ENCODE measurements at regions not wholly inside any gene's neighbourhood (a gene's known extent, or its start where the extent isn't known, plus 50 kb on each side); places are given as distances from the start of the nearest gene placed in this dataset.
"Not testable (repeated sequence)": the region's sequence is repeated elsewhere in the genome, so short reads cannot be mapped to it uniquely, and the experiment has no call there.

GRCh38 chrX:124426288-124427169 lies 80.2 kb downstream of the SH2D1A start:
- no peaks in the 10 kb centered on the region for H3K27me3 Mint-ChIP-seq
- H3K4me1 Mint-ChIP-seq (ENCODE audit: low read depth) = no peaks in the 10 kb centered on the region
- no peak overlapping the region for H3K4me3 Mint-ChIP-seq
- H3K36me3 Mint-ChIP-seq = peaks cover 2% of the 10 kb centered on the region
- no peaks in the 10 kb centered on the region for H3K9me3 Mint-ChIP-seq (ENCODE audit: low read depth)
- no peak overlapping the region for H3K27ac Mint-ChIP-seq

GRCh38 chrX:124433186-124433585 lies 86.8 kb downstream of the SH2D1A start:
- peaks cover 2% of the 10 kb centered on the region for H3K36me3 Mint-ChIP-seq
- H3K27me3 Mint-ChIP-seq = no peaks in the 10 kb centered on the region
- H3K4me3 Mint-ChIP-seq = no peak overlapping the region
- H3K9me3 Mint-ChIP-seq (ENCODE audit: low read depth) = no peaks in the 10 kb centered on the region
- H3K4me1 Mint-ChIP-seq (ENCODE audit: low read depth) = no peaks in the 10 kb centered on the region
- no peak overlapping the region for H3K27ac Mint-ChIP-seq

GRCh38 chrX:124435616-124436015 lies 89.3 kb downstream of the SH2D1A start:
- Mint-ChIP-seq H3K9me3 (ENCODE audit: low read depth) (no peaks in the 10 kb centered on the region), H3K4me3 (no peak overlapping the region), H3K27me3 (no peaks in the 10 kb centered on the region), H3K36me3 (peaks cover 2% of the 10 kb centered on the region), H3K27ac (no peak overlapping the region), H3K4me1 (ENCODE audit: low read depth) (no peaks in the 10 kb centered on the region)

- Mint-ChIP-seq H3K4me3 (no peak overlapping the region), H3K27me3 (no peaks in the 10 kb centered on the region), H3K27ac (no peak overlapping the region), H3K36me3 (peaks cover 2% of the 10 kb centered on the region), H3K4me1 (ENCODE audit: low read depth) (peaks cover 25% of the 10 kb centered on the region), H3K9me3 (ENCODE audit: low read depth) (no peaks in the 10 kb centered on the region)
Measured at GRCh38 chrX:124440695-124441094, 94.3 kb downstream of the SH2D1A start.

GRCh38 chrX:124441971-124442590 lies 95.7 kb downstream of the SH2D1A start:
- Mint-ChIP-seq H3K4me1 (ENCODE audit: low read depth) (peaks cover 25% of the 10 kb centered on the region), H3K27ac (peak overlapping the region; percentile 38), H3K27me3 (no peaks in the 10 kb centered on the region), H3K36me3 (peaks cover 2% of the 10 kb centered on the region), H3K4me3 (no peak overlapping the region), H3K9me3 (ENCODE audit: low read depth) (no peaks in the 10 kb centered on the region)

- Mint-ChIP-seq H3K9me3 (ENCODE audit: low read depth) (no peaks in the 10 kb centered on the region), H3K27me3 (no peaks in the 10 kb centered on the region), H3K4me1 (ENCODE audit: low read depth) (no peaks in the 10 kb centered on the region), H3K4me3 (no peak overlapping the region), H3K27ac (no peak overlapping the region), H3K36me3 (no peaks in the 10 kb centered on the region)
Measured at GRCh38 chrX:124455966-124456365, 109.6 kb downstream of the SH2D1A start.

GRCh38 chrX:124459851-124460250 lies 113.5 kb downstream of the SH2D1A start:
- H3K9me3 Mint-ChIP-seq (ENCODE audit: low read depth); H3K36me3 Mint-ChIP-seq; H3K27me3 Mint-ChIP-seq; H3K4me3 Mint-ChIP-seq; H3K27ac Mint-ChIP-seq; H3K4me1 Mint-ChIP-seq (ENCODE audit: low read depth): not testable (repeated sequence)

- Mint-ChIP-seq H3K9me3 (ENCODE audit: low read depth) (no peaks in the 10 kb centered on the region), H3K4me1 (ENCODE audit: low read depth) (no peaks in the 10 kb centered on the region), H3K27me3 (no peaks in the 10 kb centered on the region), H3K27ac (no peak overlapping the region), H3K4me3 (no peak overlapping the region), H3K36me3 (no peaks in the 10 kb centered on the region)
Measured at GRCh38 chrX:124462931-124463330, 116.6 kb downstream of the SH2D1A start.

GRCh38 chrX:124467202-124467601 lies 120.8 kb downstream of the SH2D1A start:
- Mint-ChIP-seq H3K4me3 (no peak overlapping the region), H3K27ac (no peak overlapping the region), H3K9me3 (ENCODE audit: low read depth) (no peaks in the 10 kb centered on the region), H3K27me3 (no peaks in the 10 kb centered on the region), H3K4me1 (ENCODE audit: low read depth) (no peaks in the 10 kb centered on the region), H3K36me3 (no peaks in the 10 kb centered on the region)

- Mint-ChIP-seq H3K36me3 (no peaks in the 10 kb centered on the region), H3K9me3 (ENCODE audit: low read depth) (no peaks in the 10 kb centered on the region), H3K4me1 (ENCODE audit: low read depth) (no peaks in the 10 kb centered on the region), H3K27ac (no peak overlapping the region), H3K27me3 (no peaks in the 10 kb centered on the region), H3K4me3 (no peak overlapping the region)
Measured at GRCh38 chrX:124475358-124475757, 129.0 kb downstream of the SH2D1A start.

- Mint-ChIP-seq H3K36me3 (no peaks in the 10 kb centered on the region), H3K27ac (no peak overlapping the region), H3K4me1 (ENCODE audit: low read depth) (no peaks in the 10 kb centered on the region), H3K9me3 (ENCODE audit: low read depth) (no peaks in the 10 kb centered on the region), H3K4me3 (no peak overlapping the region), H3K27me3 (no peaks in the 10 kb centered on the region)
Measured at GRCh38 chrX:124476562-124476961, 130.2 kb downstream of the SH2D1A start.

GRCh38 chrX:124478046-124478445 lies 131.7 kb downstream of the SH2D1A start:
- Mint-ChIP-seq H3K4me3 (no peak overlapping the region), H3K27ac (no peak overlapping the region), H3K27me3 (no peaks in the 10 kb centered on the region), H3K36me3 (no peaks in the 10 kb centered on the region), H3K4me1 (ENCODE audit: low read depth) (no peaks in the 10 kb centered on the region), H3K9me3 (ENCODE audit: low read depth) (no peaks in the 10 kb centered on the region)

- H3K36me3 Mint-ChIP-seq = no peaks in the 10 kb centered on the region
- no peaks in the 10 kb centered on the region for H3K27me3 Mint-ChIP-seq
- H3K4me3 Mint-ChIP-seq = no peak overlapping the region
- H3K4me1 Mint-ChIP-seq (ENCODE audit: low read depth) = no peaks in the 10 kb centered on the region
- H3K9me3 Mint-ChIP-seq (ENCODE audit: low read depth) = no peaks in the 10 kb centered on the region
- no peak overlapping the region for H3K27ac Mint-ChIP-seq
Measured at GRCh38 chrX:124488412-124489161, 142.2 kb downstream of the SH2D1A start.

GRCh38 chrX:124493984-124494383 lies 147.6 kb downstream of the SH2D1A start:
- no peaks in the 10 kb centered on the region for H3K36me3 Mint-ChIP-seq
- H3K27me3 Mint-ChIP-seq = no peaks in the 10 kb centered on the region
- H3K4me1 Mint-ChIP-seq (ENCODE audit: low read depth) = no peaks in the 10 kb centered on the region

GRCh38 chrX:124497386-124497785 lies 151.0 kb downstream of the SH2D1A start:
- no peak overlapping the region for H3K4me3 Mint-ChIP-seq
- H3K9me3 Mint-ChIP-seq (ENCODE audit: low read depth) = no peaks in the 10 kb centered on the region
- H3K36me3 Mint-ChIP-seq = no peaks in the 10 kb centered on the region
- no peaks in the 10 kb centered on the region for H3K27me3 Mint-ChIP-seq
- peaks cover 5% of the 10 kb centered on the region for H3K4me1 Mint-ChIP-seq (ENCODE audit: low read depth)
- no peak overlapping the region for H3K27ac Mint-ChIP-seq

More at GRCh38 chrX:124493984-124494383, 147.6 kb downstream of the SH2D1A start:
- Mint-ChIP-seq H3K27ac (no peak overlapping the region), H3K9me3 (ENCODE audit: low read depth) (no peaks in the 10 kb centered on the region), H3K4me3 (no peak overlapping the region)
